ENCODE measurements at regions not wholly inside any gene's neighbourhood (a gene's known extent, or its start where the extent isn't known, plus 50 kb on each side); places are given as distances from the start of the nearest gene placed in this dataset.

DNA sequence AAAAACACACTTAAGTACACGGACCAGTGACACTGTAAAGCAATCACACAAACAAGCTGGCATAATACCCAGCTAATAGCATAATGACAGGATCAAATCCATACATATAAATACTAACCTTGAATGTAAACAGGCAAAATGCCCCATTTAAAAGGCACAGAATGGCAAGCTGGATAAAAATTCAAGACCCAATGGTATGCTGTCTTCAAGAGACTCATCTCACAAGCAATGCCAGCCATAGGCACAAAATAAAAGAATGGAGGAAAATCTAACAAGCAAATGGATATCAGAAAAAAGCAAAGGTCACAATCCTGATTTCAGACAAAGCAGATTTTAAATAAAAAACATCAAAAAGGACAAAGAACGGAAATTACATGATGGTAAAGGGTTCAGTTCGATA is 79.1 kb upstream of the PTGFR start:
- TF ChIP-seq, protein P1, sequence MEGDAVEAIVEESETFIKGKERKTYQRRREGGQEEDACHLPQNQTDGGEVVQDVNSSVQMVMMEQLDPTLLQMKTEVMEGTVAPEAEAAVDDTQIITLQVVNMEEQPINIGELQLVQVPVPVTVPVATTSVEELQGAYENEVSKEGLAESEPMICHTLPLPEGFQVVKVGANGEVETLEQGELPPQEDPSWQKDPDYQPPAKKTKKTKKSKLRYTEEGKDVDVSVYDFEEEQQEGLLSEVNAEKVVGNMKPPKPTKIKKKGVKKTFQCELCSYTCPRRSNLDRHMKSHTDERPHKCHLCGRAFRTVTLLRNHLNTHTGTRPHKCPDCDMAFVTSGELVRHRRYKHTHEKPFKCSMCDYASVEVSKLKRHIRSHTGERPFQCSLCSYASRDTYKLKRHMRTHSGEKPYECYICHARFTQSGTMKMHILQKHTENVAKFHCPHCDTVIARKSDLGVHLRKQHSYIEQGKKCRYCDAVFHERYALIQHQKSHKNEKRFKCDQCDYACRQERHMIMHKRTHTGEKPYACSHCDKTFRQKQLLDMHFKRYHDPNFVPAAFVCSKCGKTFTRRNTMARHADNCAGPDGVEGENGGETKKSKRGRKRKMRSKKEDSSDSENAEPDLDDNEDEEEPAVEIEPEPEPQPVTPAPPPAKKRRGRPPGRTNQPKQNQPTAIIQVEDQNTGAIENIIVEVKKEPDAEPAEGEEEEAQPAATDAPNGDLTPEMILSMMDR (IDR thresholded peaks at IDR 0.05) = no peak
- no peak for TF ChIP-seq POLR2AphosphoS5 (IDR thresholded peaks at IDR 0.05)
- no peak for TF ChIP-seq EP300 (IDR thresholded peaks at IDR 0.05)
- no peak for TF ChIP-seq POLR2A (IDR thresholded peaks at IDR 0.05)
- no peak for DNase-seq
- Histone ChIP-seq H3K36me3 (no peaks in the 10 kb centered on the region), H3K27ac (no peak overlapping the region), H3K4me1 (no peaks in the 10 kb centered on the region), H3K27me3 (no peaks in the 10 kb centered on the region), H3K9me3 (peaks cover 7 to 30% (median 24%) of the 10 kb centered on the region in 4 donors), H3K4me3 (no peak overlapping the region)
- intact Hi-C loops (cut with DNase I; ENCODE audit: low total_unique reads) = no loop called here
- 54 to 59% (median 56%) methylated on average over 3 of the region's 3 CpGs for WGBS, 5 donors

DNA sequence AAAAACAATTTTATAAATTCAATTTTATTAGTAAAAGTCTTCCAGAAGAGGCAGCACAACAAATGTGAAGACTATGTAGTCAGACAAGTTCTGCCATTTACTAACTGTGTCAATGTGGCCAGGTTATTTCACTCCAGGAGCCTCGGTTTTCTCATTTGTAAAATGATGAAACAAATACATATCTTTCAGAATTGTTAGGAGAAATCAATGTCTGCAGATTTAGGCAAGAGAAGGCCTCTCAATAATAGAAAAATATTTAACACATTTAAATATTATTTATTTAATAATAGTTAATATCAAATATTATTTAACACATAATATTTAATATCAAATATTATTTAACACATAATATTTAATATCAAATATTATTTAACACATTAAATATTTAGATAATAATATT is 75.6 kb upstream of the PTGFR start:
- peaks cover 7 to 25% (median 23%) of the 10 kb centered on the region in 4 donors for H3K9me3 ChIP-seq
- intact Hi-C loops (cut with DNase I; ENCODE audit: low total_unique reads) = no loop called here
- DNase-seq = no peak
- H3K27ac ChIP-seq = no peak overlapping the region
- WGBS, 5 donors = 53 to 69% (median 61%) methylated on average over 1 of the region's 1 CpG
- H3K27me3 ChIP-seq = no peaks in the 10 kb centered on the region
- no peak overlapping the region for H3K4me3 ChIP-seq
- H3K4me1 ChIP-seq = no peaks in the 10 kb centered on the region
- no peaks in the 10 kb centered on the region for H3K36me3 ChIP-seq
- no peak for TF ChIP-seq EP300 (IDR thresholded peaks at IDR 0.05)
- TF ChIP-seq, protein P1 (IDR thresholded peaks at IDR 0.05) = no peak
- no peak for TF ChIP-seq POLR2AphosphoS5 (IDR thresholded peaks at IDR 0.05)
- TF ChIP-seq POLR2A (IDR thresholded peaks at IDR 0.05) = no peak

DNA sequence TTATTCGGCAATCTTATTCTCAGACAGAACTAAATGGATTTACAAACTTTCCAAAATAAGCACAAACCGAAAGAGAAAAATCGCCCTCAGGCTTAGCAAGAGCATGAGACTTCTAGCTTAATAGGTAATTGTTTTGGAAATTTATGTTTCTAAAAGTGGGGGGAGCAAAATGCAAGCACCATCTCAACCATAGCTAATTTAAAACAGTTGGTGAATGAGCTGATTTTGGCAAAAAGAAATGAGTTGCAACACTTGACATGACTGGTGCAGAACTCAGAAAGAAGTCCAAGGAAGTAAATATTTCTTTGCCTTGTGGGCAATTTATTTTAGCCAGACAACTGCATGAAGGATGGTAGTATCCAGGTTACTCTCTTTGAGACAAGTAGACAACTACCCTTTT is 71.5 kb upstream of the PTGFR start:
- Histone ChIP-seq H3K36me3 (no peaks in the 10 kb centered on the region), H3K27me3 (no peaks in the 10 kb centered on the region), H3K4me3 (no peak overlapping the region), H3K4me1 (no peaks in the 10 kb centered on the region), H3K9me3 (no peaks in the 10 kb centered on the region), H3K27ac (no peak overlapping the region)
- WGBS, 5 donors = 66 to 77% (median 70%) methylated on average over 3 of the region's 3 CpGs
- no peak for TF ChIP-seq EP300 (IDR thresholded peaks at IDR 0.05)
- no peak for TF ChIP-seq POLR2AphosphoS5 (IDR thresholded peaks at IDR 0.05)
- TF ChIP-seq, protein P1 (IDR thresholded peaks at IDR 0.05) = no peak
- TF ChIP-seq POLR2A (IDR thresholded peaks at IDR 0.05) = no peak
- intact Hi-C loops (cut with DNase I; ENCODE audit: low total_unique reads) = no loop called here
- DNase-seq = no peak

DNA sequence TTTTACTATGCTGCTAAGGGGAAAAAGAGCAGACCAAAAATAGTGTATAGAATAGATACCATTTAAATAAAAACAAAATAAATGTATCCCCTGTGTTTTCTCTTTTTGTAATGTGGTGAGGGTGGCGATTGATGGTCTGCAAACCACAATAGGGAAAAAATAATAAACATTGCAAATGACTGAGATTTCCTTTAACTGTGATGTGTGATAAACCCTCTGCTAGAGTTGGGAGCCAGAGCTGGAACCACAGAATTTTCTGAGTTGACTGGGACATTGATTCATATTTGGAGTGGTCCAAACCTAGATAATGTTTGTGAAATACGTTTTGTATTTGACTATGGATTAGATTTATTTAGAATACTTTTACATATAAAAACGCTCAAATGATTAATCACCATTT is 70.6 kb upstream of the PTGFR start:
- Histone ChIP-seq H3K27me3 (no peaks in the 10 kb centered on the region), H3K4me3 (no peak overlapping the region), H3K9me3 (no peaks in the 10 kb centered on the region), H3K4me1 (no peaks in the 10 kb centered on the region), H3K27ac (no peak overlapping the region), H3K36me3 (no peaks in the 10 kb centered on the region)
- no peak for DNase-seq
- 52 to 66% (median 60%) methylated on average over 3 of the region's 3 CpGs for WGBS, 5 donors
- intact Hi-C loops (cut with DNase I; ENCODE audit: low total_unique reads) = no loop called here
- TF ChIP-seq, protein P1 (IDR thresholded peaks at IDR 0.05) = no peak
- TF ChIP-seq EP300 (IDR thresholded peaks at IDR 0.05) (no peak), POLR2AphosphoS5 (IDR thresholded peaks at IDR 0.05) (no peak), POLR2A (IDR thresholded peaks at IDR 0.05) (no peak)
